Stimulated activated CD8-positive, alpha-beta memory T cell treated with anti-CD3 and anti-CD28 coated beads, Interleukin-4, amount 100 ng/mL, for 24 hours (primary cell): ENCODE measurements at regions not wholly inside any gene's neighbourhood (a gene's known extent, or its start where the extent isn't known, plus 50 kb on each side); places are given as distances from the start of the nearest gene placed in this dataset.
"Not testable (repeated sequence)": the region's sequence is repeated elsewhere in the genome, so short reads cannot be mapped to it uniquely, and the experiment has no call there.

Experiments used
- DNase-seq: peaks from one replicate; pipeline ENCODE4 v3.0.0-alpha.2; 2020; ENCODE audit warnings: low read depth

- DNase-seq, result no peak
These were observed 192.6 kb upstream of the E2F8 start for GRCh38 chr11:19433367-19433766.

- no peak for DNase-seq
These were observed 191.8 kb upstream of the E2F8 start for GRCh38 chr11:19432370-19433061.

- no peak for DNase-seq
These were observed 190.1 kb upstream of the E2F8 start for GRCh38 chr11:19430754-19431398.

- no peak for DNase-seq
These were observed 189.6 kb upstream of the E2F8 start for GRCh38 chr11:19430346-19430745.

GRCh38 chr11:19429108-19429760, 188.5 kb upstream of the E2F8 start:
- DNase-seq, result no peak

DNA sequence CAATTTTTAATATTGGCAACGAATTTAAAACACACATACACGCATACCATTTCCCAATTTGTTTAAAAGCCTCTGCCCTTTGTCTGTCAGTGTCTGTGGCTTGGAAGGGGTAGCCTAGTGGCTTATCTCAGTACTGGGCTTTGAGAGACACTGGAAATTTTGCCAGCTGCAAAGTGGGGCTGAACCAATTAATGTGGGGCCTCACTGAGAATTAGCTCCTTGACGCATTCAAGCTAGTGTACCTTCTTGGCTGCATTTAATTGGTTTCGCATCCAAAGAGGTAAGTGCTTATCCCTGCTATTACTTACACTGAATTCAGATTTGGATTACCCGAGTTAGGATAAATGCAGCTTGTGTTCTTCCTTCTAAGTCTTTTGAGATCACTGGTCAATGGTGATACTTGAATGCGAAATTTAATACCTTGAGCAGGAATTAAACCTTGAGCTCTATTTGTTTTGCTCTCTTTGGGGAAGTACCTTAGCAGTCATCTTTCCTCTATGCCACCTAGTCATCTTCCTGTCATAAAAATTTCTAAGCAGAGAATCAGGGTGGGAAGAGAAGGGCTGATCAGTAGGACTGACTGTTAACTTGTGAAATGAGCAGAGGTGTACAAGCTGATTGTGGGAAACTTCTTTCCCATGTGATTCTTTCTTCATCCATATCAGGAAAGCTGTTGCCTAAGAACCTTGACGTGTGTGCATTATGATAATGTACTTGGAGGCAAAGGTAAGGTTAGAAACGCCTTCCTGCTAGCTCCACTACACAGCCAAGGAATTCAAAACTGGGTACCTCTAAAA, 187.7 kb upstream of the E2F8 start:
- no peak for DNase-seq

- no peak for DNase-seq
These were observed 186.1 kb upstream of the E2F8 start for GRCh38 chr11:19426756-19427403.

DNA sequence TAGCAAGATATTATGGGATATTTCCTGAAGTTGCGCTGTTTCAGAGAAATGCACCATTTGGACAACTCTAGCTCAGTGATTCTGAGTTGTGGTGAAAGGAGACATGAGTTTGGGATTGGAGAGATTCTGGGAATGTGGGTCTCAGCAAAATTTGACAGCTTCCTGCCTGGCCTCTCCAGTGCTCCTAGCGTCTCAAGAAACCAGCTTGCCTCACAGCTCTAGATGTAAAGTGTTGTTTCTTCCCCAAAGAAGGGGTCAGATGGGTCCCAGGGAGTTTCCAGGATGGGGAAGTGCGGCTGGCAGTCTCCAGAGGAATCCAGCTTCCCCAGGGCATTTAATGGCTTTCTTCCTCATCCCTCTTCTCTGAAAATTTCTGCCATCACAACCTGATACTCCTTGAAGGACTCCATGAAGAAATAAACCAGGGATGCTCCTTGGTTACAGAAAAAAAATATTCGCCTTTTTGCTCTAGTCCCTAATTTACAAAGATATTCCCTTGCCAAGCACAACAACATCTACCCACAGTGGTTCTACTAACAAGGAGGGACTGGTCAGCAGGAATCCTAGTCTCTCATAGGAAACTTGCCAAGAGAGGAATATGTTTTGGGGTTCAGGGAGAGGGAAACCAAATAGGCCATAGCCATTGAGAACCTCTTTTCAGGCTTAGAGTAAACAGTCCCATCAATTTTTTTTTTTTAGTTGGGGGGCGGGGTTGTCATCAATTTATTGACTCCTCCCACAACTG, 185.4 kb upstream of the E2F8 start:
- no peak for DNase-seq

DNA sequence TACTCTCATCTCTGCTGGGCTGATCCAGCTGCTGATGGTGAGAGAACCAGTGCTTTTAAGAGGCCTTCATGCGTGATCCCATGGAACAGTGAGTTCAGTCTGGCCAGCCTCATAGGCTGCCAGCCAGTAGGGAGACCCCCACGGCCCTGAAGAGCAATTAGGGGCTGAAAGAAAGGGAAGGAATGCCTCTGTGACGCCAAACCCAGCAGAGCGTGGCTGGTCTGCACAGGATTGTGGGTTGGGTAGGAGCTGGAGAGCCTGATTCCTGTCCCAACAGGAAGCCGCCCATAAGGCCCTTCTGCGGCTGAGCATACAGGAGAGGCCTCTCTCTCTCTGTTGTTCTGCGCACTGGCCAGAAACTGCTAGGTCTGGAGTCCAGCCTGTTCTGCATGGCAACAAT, 181.5 kb upstream of the E2F8 start:
- no peak for DNase-seq

DNA sequence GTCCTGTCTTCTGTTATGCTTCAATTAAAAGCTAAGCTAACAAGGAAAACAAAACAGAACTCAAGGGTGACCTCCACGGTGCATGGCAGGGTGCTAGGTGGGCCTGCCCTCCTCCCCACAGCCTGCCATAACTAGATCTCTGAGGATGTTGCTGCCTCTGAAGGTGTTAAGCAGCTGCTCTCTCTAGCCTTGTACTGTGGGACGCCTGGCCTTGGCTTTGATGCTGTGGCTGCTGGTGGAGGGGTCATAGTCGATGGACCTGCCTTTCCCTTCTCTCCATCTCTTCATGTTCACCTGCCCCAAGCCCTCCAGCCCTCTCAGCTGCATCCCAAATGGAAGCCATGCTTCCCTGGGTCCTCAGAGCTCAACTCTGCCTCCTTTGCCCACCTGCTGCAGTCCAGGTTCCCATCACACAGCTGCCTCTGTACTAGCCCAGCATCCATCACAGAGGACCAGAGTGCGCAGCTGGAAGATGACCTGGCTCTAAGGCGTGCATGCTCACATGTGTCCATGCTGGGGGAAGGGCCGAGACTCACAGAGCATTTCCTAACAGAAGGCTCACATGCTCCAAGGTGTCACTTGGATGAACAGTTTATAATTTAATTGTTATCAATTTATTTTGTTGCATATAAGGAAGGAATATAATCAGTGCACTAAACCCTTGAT, 180.3 kb upstream of the E2F8 start:
- no peak for DNase-seq

- no peak for DNase-seq
These were observed 179.1 kb upstream of the E2F8 start for GRCh38 chr11:19419808-19420207.

GRCh38 chr11:19419021-19419750, 178.4 kb upstream of the E2F8 start:
- no peak for DNase-seq

- DNase-seq, result no peak
These were observed 177.5 kb upstream of the E2F8 start for GRCh38 chr11:19418221-19418620.

DNA sequence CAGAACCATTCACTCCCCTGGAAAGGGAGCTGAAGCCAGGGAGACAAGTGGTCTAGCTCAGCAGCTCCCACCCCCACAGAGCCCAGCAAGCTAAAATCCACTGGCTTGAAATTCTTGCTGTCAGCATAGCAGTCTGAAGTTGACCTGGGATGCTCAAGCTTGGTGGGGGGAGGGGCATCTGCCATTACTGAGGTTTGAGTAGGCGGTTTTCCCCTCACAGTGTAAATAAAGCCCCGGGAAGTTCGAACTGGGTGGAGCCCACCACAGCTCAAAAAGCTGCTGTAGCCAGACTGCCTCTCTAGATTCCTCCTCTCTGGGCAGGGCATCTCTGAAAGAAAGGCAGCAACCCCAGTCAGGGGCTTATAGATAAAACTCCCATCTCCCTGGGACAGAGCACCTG, 171.3 kb upstream of the E2F8 start:
- DNase-seq, result not testable (repeated sequence)

- no peak for DNase-seq
These were observed 169.3 kb upstream of the E2F8 start for GRCh38 chr11:19410032-19410431.

GRCh38 chr11:19409307-19409706, 168.6 kb upstream of the E2F8 start:
- DNase-seq, result no peak

DNA sequence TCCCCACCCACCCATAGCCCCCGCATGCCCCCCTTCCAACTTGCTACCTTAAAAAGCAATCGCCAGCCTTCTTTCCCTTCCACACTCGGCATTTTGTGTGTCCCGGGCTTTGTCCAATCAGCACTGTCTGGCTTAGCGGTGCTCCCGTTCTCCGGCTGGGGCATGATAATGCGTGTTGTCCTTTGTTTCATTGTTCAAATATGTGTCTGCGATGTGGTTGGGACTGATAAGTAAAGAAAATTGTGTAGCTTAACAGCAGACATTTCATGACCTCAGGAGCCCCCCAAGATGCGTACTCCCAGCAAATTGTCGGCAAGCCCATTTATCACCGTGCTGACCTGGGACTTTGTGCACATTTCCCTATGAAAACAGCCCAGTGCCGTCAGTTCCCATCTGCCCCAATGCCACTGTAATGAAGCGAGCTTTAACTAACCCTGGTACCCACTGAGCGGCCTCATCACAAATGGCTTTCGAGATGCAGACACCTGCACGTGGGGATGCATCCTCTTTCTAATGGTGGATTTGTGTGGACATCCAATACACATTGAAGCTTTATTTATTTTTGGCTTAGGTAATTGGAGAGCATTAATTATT, 167.0 kb upstream of the E2F8 start:
- no peak for DNase-seq

- no peak for DNase-seq
These were observed 165.2 kb upstream of the E2F8 start for GRCh38 chr11:19405966-19406365.

DNA sequence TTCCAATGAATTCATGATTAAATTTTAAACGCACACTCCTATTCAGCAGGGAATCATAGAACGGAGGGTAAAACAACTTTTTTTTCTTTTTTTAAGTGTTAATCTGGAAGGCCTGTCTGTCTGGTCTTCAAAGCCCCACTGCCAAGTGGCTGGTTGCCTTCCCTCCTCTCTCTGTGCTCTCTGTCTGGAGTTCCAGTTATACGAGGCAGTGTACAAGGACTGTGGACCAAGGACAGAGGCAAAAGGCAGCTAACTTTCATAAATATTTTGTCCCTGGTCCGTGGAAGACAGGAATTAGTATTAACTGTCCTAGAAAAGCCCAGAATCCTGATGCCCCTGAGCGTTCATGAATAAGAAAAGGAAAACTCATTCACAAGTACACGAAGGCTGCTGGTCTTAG, 164.0 kb upstream of the E2F8 start:
- no peak for DNase-seq
